Loucy (cell line): ENCODE measurements at regions not wholly inside any gene's neighbourhood (a gene's known extent, or its start where the extent isn't known, plus 50 kb on each side); places are given as distances from the start of the nearest gene placed in this dataset.

ENCODE experiments used
- H2AFZ ChIP-seq: fragments of 200-600 bp; sonication (generic); 2 replicates; pipeline ENCODE4 v1.6.0; 2016; ENCODE audit warnings: antibody characterized with exemption, mild to moderate bottlenecking, low read length, moderate library complexity
- H3F3A ChIP-seq: fragments of 200-600 bp; 2 replicates; pipeline ENCODE4 v1.6.0; 2016; ENCODE audit warnings: antibody characterized with exemption, low read depth, mild to moderate bottlenecking
- H3K27me3 ChIP-seq: fragments of 200-600 bp; sonication (generic); 2 replicates; pipeline ENCODE4 v1.6.1; 2014; ENCODE audit warnings: low read length, mild to moderate bottlenecking; ENCODE audit not compliant: insufficient read depth, poor library complexity, severe bottlenecking
- H3K36me3 ChIP-seq: fragments of 200-600 bp; sonication (generic); 2 replicates; pipeline ENCODE4 v1.6.1; 2016; ENCODE audit warnings: low read length; ENCODE audit not compliant: insufficient read depth
- H3K4me1 ChIP-seq: fragments of 200-600 bp; sonication (generic); 2 replicates; pipeline ENCODE4 v1.5.1; 2014; ENCODE audit warnings: low read length, mild to moderate bottlenecking; ENCODE audit not compliant: insufficient read depth, poor library complexity, severe bottlenecking
- H3K4me2 ChIP-seq: fragments of 200-600 bp; sonication (generic); 2 replicates; pipeline ENCODE4 v1.6.0; 2014; ENCODE audit warnings: antibody characterized with exemption, low read length, low read depth, mild to moderate bottlenecking; ENCODE audit not compliant: poor library complexity, severe bottlenecking
- H3K4me3 ChIP-seq: fragments of 200-600 bp; sonication (generic); 2 replicates; pipeline ENCODE4 v1.5.1; 2014; ENCODE audit warnings: low read length, mild to moderate bottlenecking, mixed read lengths; ENCODE audit not compliant: poor library complexity, severe bottlenecking
- H3K79me2 ChIP-seq: fragments of 200-600 bp; sonication (generic); 2 replicates; pipeline ENCODE4 v1.6.1; 2014; ENCODE audit warnings: low read length; ENCODE audit not compliant: insufficient read depth
- H3K9ac ChIP-seq: fragments of 200-600 bp; sonication (generic); 2 replicates; pipeline ENCODE4 v1.6.0; 2014; ENCODE audit warnings: mild to moderate bottlenecking, low read depth, low read length, moderate library complexity; ENCODE audit not compliant: poor library complexity, severe bottlenecking
- H3K9me2 ChIP-seq: fragments of 200-600 bp; sonication (generic); replicated peaks from 2 replicates; pipeline ENCODE4 v1.6.1; 2016; ENCODE audit warnings: low read depth, low read length, mixed read lengths
- H3K9me3 ChIP-seq: fragments of 200-600 bp; sonication (generic); 2 replicates; pipeline ENCODE4 v1.6.1; 2014; ENCODE audit warnings: mild to moderate bottlenecking, antibody characterized with exemption, low read length, low read depth; ENCODE audit not compliant: insufficient read depth
- H4K20me1 ChIP-seq: fragments of 200-600 bp; sonication (generic); 2 replicates; pipeline ENCODE4 v1.6.0; 2014; ENCODE audit warnings: antibody characterized with exemption, low read length, mild to moderate bottlenecking; ENCODE audit not compliant: insufficient read depth, poor library complexity, severe bottlenecking
- CTCF ChIP-seq: fragments of 200-600 bp; sonication (generic); conservative IDR thresholded peaks from 2 replicates; pipeline ENCODE4 v1.5.1; 2014; ENCODE audit warnings: mild to moderate bottlenecking, antibody characterized with exemption, low read length
- EZH2phosphoT487 ChIP-seq: fragments of 200-600 bp; IDR thresholded peaks from 2 replicates; pipeline ENCODE4 v1.6.1; 2018; ENCODE audit warnings: antibody characterized with exemption, mild to moderate bottlenecking, moderate library complexity, borderline replicate concordance

GRCh38 chr7:131027287-131027773, 293.3 kb upstream of the KLF14 start:
- Histone ChIP-seq H2AFZ (no peak overlapping the region), H3K4me3 (no peak overlapping the region), H3K79me2 (no peaks in the 10 kb centered on the region), H3K9ac (no peak overlapping the region), H4K20me1 (no peaks in the 10 kb centered on the region), H3K9me2 (no peaks in the 10 kb centered on the region), H3F3A (no peaks in the 10 kb centered on the region), H3K36me3 (no peaks in the 10 kb centered on the region), H3K27me3 (no peaks in the 10 kb centered on the region), H3K4me1 (no peaks in the 10 kb centered on the region), H3K4me2 (no peak overlapping the region), H3K9me3 (no peaks in the 10 kb centered on the region)
- TF ChIP-seq CTCF (no peak), EZH2phosphoT487 (no peak)

GRCh38 chr7:131028295-131028694, 294.3 kb upstream of the KLF14 start:
- H3K4me3 ChIP-seq, result no peak overlapping the region
- no peaks in the 10 kb centered on the region for H3K36me3 ChIP-seq
- no peaks in the 10 kb centered on the region for H3K79me2 ChIP-seq

DNA sequence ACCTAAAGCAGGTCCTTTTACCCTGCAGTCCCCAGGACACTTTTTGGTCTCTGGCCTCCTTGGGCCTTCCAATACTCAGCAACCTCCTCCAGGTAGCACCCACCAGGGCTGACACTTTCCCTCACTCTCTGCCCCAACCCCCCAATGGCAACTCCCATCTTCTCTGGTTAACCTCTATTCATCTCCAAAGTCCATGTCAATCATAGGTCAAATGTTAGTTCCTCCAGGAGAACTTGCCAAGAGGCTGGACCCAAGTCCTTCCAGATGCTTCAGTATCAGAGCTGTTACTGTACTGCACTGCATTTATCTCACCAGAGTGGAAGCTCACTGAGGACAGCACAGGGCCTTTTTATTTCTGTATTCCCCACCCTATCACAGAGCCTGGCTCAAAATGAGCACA, 295.0 kb upstream of the KLF14 start:
- H3K9ac ChIP-seq, result no peak overlapping the region
- H3K9me3 ChIP-seq, result no peaks in the 10 kb centered on the region
- no peak for TF ChIP-seq CTCF
- H3K9me2 ChIP-seq, result no peaks in the 10 kb centered on the region
- no peak overlapping the region for H3K4me2 ChIP-seq
- H2AFZ ChIP-seq, result no peak overlapping the region
- H4K20me1 ChIP-seq, result no peaks in the 10 kb centered on the region
- no peak overlapping the region for H3K4me3 ChIP-seq
- H3F3A ChIP-seq, result no peaks in the 10 kb centered on the region
- H3K79me2 ChIP-seq, result no peaks in the 10 kb centered on the region
- no peaks in the 10 kb centered on the region for H3K36me3 ChIP-seq
- H3K4me1 ChIP-seq, result no peaks in the 10 kb centered on the region
- no peaks in the 10 kb centered on the region for H3K27me3 ChIP-seq

More at GRCh38 chr7:131028295-131028694, 294.3 kb upstream of the KLF14 start:
- Histone ChIP-seq H4K20me1 (no peaks in the 10 kb centered on the region), H3K9me2 (no peaks in the 10 kb centered on the region), H3K27me3 (no peaks in the 10 kb centered on the region), H3F3A (no peaks in the 10 kb centered on the region), H2AFZ (no peak overlapping the region), H3K4me2 (no peak overlapping the region), H3K9ac (no peak overlapping the region), H3K4me1 (no peaks in the 10 kb centered on the region), H3K9me3 (no peaks in the 10 kb centered on the region)
- no peak for TF ChIP-seq EZH2phosphoT487

- no peaks in the 10 kb centered on the region for H4K20me1 ChIP-seq
- H3K36me3 ChIP-seq, result no peaks in the 10 kb centered on the region
- no peaks in the 10 kb centered on the region for H3K4me1 ChIP-seq
- H3K9me3 ChIP-seq, result no peaks in the 10 kb centered on the region
- no peak overlapping the region for H3K9ac ChIP-seq
- no peak overlapping the region for H2AFZ ChIP-seq
- no peaks in the 10 kb centered on the region for H3K9me2 ChIP-seq
- no peaks in the 10 kb centered on the region for H3K27me3 ChIP-seq
- H3F3A ChIP-seq, result no peaks in the 10 kb centered on the region
- TF ChIP-seq CTCF (no peak), EZH2phosphoT487 (no peak)
- no peaks in the 10 kb centered on the region for H3K79me2 ChIP-seq
- H3K4me3 ChIP-seq, result no peak overlapping the region
- H3K4me2 ChIP-seq, result no peak overlapping the region
These were observed 296.4 kb upstream of the MKLN1 start for GRCh38 chr7:131031099-131031868.
